GM12891 (cell line): ENCODE measurements at regions not wholly inside any gene's neighbourhood (a gene's known extent, or its start where the extent isn't known, plus 50 kb on each side); places are given as distances from the start of the nearest gene placed in this dataset.

Experiments
- POLR2A ChIP-seq: IDR thresholded peaks from 2 replicates; pipeline ENCODE4 v1.6.1; 2011; ENCODE audit warnings: low read depth, low read length, control low read depth
- POLR2AphosphoS5 ChIP-seq: IDR thresholded peaks from 2 replicates; pipeline ENCODE4 v1.6.1; 2011; ENCODE audit warnings: low read depth, low read length, control low read depth
- SPI1 ChIP-seq: IDR thresholded peaks from 2 replicates; pipeline ENCODE4 v1.6.1; 2011; ENCODE audit warnings: low read depth, low read length, control low read depth
- TAF1 ChIP-seq: IDR thresholded peaks from 2 replicates; pipeline ENCODE4 v1.6.1; 2011; ENCODE audit warnings: low read depth, low read length, control low read depth

DNA sequence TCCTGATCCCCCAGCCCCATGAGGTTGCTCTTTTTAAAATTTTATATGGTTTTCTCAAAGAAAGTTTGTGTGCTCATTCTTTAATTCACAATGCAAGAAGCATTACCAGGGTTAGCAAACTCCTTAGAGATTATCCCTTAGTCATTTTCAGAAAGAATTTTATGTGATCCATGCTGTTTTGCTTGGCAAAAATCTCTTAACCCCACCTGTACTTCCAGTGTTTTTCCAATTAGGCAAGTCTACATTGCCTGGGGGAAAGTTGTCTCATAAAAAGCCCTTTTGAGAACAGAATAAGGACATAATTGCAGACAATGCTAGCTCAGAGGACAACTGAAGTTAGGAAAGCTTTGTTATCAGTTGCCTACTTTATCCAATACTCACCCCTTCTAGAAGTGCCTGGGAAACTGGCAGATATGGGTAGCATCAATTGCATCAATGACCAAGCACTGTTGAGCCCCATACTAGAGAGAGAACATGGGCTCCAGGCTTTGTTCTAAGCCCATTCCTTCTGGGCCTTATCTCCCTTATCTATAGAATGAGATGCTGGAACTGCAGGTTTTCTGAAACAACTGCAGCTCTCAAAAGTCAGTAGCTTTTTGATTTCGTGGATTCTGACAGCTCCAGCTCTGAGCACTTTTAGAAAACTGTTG, 265.9 kb upstream of the SPHKAP start:
- TF ChIP-seq POLR2A (no peak), POLR2AphosphoS5 (no peak), SPI1 (no peak), TAF1 (no peak)
